ENCODE measurements at regions not wholly inside any gene's neighbourhood (a gene's known extent, or its start where the extent isn't known, plus 50 kb on each side); places are given as distances from the start of the nearest gene placed in this dataset.

DNA sequence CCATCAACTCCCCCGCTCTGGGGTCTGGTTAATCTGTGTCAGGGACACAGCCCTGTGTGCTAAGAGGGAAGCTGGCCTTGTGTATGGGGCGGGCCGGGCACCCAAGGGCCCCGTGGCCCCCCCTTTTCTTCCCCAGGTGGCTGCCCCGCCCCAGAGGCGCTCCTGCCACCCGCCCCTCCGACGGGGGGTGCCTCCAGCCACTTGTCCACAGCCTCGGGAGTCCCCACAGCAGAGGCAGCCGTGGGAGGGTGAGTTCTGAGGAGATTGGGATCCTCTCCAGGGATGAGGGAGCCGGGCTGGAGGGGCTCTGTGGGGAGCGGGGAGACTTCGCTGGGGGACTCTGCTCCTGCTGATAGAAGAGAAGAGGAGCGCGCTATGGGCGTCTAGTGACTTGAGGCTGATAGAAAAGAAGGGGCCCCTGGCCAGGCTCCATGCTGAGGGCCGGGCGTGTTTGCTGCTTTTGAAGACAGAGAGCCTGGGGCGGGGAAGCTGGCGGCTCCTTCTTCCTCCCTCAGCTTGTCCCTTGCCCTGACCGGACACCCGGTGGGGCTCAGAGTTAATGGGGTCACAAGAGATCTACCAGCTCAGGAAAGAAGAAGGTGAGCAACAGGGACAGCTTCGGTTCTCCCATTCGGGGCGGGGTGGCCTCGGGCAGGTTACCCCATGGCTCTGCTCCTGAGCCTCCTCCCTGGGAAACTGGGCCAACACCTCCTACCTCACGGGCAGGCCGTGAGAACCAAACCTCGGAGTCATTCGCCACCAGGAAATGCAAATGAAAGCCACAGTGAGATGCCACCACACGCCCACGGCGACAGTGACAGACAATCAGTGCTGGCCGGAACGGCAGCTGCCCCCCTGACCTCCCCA, 89.4 kb upstream of the TAF1B start:
- peak; percentile 46 for ATAC-seq
- intact Hi-C loops (cut with DNase I): no loop called here
- Histone ChIP-seq H3K27ac (no peak overlapping the region), H3K27me3 (peaks cover 0 to 51% of the 10 kb centered on the region in 2 donors), H3K9me3 (no peaks in the 10 kb centered on the region), H3K4me3 (no peak overlapping the region), H3K36me3 (no peaks in the 10 kb centered on the region), H3K4me1 (peaks cover 5 to 26% of the 10 kb centered on the region in 2 donors)
- no peak for DNase-seq
- no peak for TF ChIP-seq CTCF (IDR thresholded peaks at IDR 0.05)

GRCh38 chr2:9754532-9754887, 88.8 kb upstream of the TAF1B start:
- no peak overlapping the region for H3K27ac ChIP-seq
- ATAC-seq (no peak), DNase-seq (no peak)
- no peaks in the 10 kb centered on the region for H3K36me3 ChIP-seq
- no peak overlapping the region for H3K4me3 ChIP-seq
- no peaks in the 10 kb centered on the region for H3K9me3 ChIP-seq
- H3K27me3 ChIP-seq: peaks cover 0 to 51% of the 10 kb centered on the region in 2 donors
- H3K4me1 ChIP-seq: peaks cover 5 to 26% of the 10 kb centered on the region in 2 donors
- intact Hi-C loops (cut with DNase I): no loop called here
- no peak for TF ChIP-seq CTCF (IDR thresholded peaks at IDR 0.05)

DNA sequence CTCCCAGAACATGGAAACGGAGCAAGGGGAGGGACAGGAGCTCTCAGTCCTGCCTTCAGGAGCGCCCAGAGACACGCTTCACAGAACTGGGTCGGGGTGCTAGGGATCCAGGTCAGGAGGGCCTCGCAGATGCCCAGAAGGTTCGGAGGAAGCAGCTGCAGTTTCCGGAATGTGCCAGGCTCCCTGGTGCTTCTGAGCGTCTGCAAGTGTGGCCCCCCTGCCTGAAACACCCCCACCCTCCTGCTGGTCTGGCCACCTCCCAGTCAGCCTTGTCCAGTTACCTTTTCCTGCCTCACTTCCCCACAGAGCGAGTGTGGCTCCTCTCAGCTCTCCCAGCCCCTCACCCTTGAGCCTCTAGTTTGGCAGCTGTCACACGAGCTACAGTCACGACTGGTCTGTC, 88.3 kb upstream of the TAF1B start:
- H3K4me3 ChIP-seq: no peak overlapping the region
- ATAC-seq (no peak), DNase-seq (no peak)
- H3K9me3 ChIP-seq: no peaks in the 10 kb centered on the region
- no peak for TF ChIP-seq CTCF (IDR thresholded peaks at IDR 0.05)
- H3K4me1 ChIP-seq: peaks cover 5 to 26% of the 10 kb centered on the region in 2 donors
- intact Hi-C loops (cut with DNase I): no loop called here
- peaks cover 0 to 51% of the 10 kb centered on the region in 2 donors for H3K27me3 ChIP-seq
- no peak overlapping the region for H3K27ac ChIP-seq
- H3K36me3 ChIP-seq: no peaks in the 10 kb centered on the region

DNA sequence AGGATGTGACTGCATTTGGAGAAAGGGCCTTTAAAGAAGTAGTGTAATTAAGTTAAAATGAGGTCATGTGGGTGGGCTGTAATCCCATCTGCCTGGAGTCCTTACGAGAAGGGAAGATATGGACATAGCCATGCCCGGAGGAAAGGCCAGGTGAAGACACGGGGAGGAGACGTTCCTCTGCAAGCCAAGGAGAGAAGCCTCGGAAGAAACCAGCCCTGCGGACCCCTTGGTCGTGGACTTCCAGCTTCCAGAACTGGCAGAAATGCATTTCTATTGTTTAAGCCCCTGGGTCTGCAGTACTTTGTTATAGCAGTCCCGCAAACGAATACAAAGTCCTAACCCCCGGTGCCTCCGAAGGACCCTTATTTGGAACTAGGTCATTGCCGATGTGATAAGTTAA, 87.6 kb upstream of the TAF1B start:
- Histone ChIP-seq H3K36me3 (no peaks in the 10 kb centered on the region), H3K4me1 (peaks cover 8 to 26% of the 10 kb centered on the region in 2 donors), H3K4me3 (no peak overlapping the region), H3K27ac (no peak overlapping the region), H3K9me3 (no peaks in the 10 kb centered on the region), H3K27me3 (peaks cover 0 to 51% of the 10 kb centered on the region in 2 donors)
- TF ChIP-seq CTCF (IDR thresholded peaks at IDR 0.05): no peak
- no peak for DNase-seq
- intact Hi-C loops (cut with DNase I): no loop called here
- no peak for ATAC-seq

GRCh38 chr2:9756692-9757250, 86.5 kb upstream of the TAF1B start:
- no peak for TF ChIP-seq CTCF (IDR thresholded peaks at IDR 0.05)
- H3K4me1 ChIP-seq: peaks cover 8 to 26% of the 10 kb centered on the region in 2 donors
- H3K9me3 ChIP-seq: no peaks in the 10 kb centered on the region
- no peak overlapping the region for H3K27ac ChIP-seq
- no peak overlapping the region for H3K4me3 ChIP-seq
- intact Hi-C loops (cut with DNase I): no loop called here
- no peaks in the 10 kb centered on the region for H3K36me3 ChIP-seq
- ATAC-seq (no peak), DNase-seq (no peak)
- H3K27me3 ChIP-seq: peaks cover 0 to 51% of the 10 kb centered on the region in 2 donors

All from left lung (tissue), 4 donors.